ENCODE measurements at regions not wholly inside any gene's neighbourhood (a gene's known extent, or its start where the extent isn't known, plus 50 kb on each side); places are given as distances from the start of the nearest gene placed in this dataset.

DNA sequence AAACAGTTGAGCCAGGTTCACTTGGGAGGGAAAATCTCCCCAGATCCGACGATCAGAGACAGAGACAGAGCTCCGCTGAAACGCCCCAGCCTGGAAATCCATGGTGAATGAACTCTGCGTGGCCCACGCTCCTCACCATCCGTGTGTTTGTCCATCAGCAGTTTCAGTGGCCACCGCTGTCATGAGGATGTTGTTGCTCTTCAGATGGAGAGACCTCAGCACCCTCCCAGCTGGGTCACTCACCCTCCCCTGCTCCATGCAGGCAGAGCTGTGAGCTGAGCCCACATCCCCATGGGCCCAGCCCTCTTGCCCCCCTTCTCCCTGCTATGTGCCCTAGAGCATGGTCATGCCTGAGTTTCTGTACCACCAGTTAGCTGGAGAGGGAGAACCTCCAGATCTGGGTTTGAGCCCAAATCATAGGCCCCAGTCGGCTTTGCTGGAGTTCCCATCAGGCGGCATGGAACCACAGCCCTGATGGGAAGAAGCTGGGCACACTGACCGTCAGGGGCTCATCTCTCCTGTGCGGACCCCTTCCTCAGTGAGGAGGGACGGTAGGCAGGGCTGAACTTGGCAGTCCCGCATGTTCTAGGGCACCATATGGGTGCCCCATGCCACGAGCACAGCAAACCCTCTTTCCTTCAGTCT, 154.4 kb upstream of the COL5A1 start:
- Histone ChIP-seq H3K27ac (ENCODE audit: low read length) (no peak overlapping the region), H3K4me1 (ENCODE audit: low read length) (no peaks in the 10 kb centered on the region), H3K27me3 (ENCODE audit: low read length) (no peaks in the 10 kb centered on the region), H3K36me3 (ENCODE audit: insufficient read depth, low read length) (no peaks in the 10 kb centered on the region), H3K9me2 (replicated peaks; ENCODE audit: insufficient read depth, low read length) (no peaks in the 10 kb centered on the region), H2AFZ (ENCODE audit: low read length) (no peak overlapping the region), H3K4me2 (ENCODE audit: low read depth, low read length, poor library complexity, severe bottlenecking) (no peak overlapping the region), H3K9me3 (ENCODE audit: low read length) (no peaks in the 10 kb centered on the region), H3K9ac (ENCODE audit: low read length) (no peak overlapping the region), H3K4me3 (ENCODE audit: low read length) (no peak overlapping the region), H4K20me1 (ENCODE audit: insufficient read depth, low read depth, low read length) (no peaks in the 10 kb centered on the region), H3K79me2 (ENCODE audit: low read length) (no peaks in the 10 kb centered on the region)
- no peak for DNase-seq

DNA sequence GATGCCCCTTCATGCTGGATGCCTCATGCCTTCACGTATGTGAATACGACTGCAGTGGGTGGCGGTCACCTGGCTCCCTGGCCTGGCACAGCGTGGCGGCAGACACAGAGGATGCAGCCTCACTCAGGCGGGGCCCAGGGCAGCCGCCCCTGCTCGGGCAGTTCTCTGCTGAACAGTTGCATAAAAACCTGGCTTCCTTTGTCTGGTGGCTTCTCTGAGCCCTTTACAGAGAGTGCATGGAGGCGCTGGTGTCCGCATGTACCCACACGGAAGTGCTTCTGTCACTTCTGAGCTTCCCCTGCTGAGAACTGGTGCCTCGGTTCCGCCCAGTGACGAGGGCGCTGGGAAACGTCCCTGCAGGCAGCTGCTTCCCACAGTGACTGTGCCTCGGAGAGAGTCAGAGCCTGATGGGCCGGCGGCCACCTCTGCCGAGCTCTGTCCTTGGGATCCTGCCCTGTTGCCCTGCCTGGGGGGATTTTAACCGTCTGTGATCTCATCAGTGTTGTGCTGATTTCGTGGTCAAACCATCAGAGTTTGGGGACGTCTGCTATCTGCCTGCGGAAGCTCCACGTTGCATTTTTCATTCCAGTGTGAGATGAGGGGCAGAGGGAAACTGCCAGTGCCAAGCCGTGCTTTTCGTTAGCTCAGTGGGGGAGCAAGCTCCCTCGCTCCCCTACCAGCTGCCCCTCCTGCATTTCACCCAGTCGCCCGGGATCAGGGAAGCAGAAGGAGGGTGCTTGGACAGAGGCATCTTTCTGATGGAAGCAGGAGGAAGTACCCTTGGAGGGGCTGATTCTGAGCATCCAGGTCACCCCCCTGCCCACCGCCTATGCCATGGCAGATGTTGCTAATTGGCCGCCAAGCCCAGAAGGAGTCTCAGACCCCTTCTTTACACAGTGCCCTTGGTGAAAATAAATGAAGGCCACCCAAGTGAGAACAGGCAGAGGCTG, 153.0 kb upstream of the COL5A1 start:
- Histone ChIP-seq H3K9me3 (ENCODE audit: low read length) (no peaks in the 10 kb centered on the region), H3K4me3 (ENCODE audit: low read length) (no peak overlapping the region), H3K9me2 (replicated peaks; ENCODE audit: insufficient read depth, low read length) (no peaks in the 10 kb centered on the region), H4K20me1 (ENCODE audit: insufficient read depth, low read depth, low read length) (no peaks in the 10 kb centered on the region), H3K27me3 (ENCODE audit: low read length) (no peaks in the 10 kb centered on the region), H3K4me1 (ENCODE audit: low read length) (no peaks in the 10 kb centered on the region), H2AFZ (ENCODE audit: low read length) (no peak overlapping the region), H3K36me3 (ENCODE audit: insufficient read depth, low read length) (no peaks in the 10 kb centered on the region), H3K4me2 (ENCODE audit: low read depth, low read length, poor library complexity, severe bottlenecking) (no peak overlapping the region), H3K9ac (ENCODE audit: low read length) (no peak overlapping the region), H3K27ac (ENCODE audit: low read length) (no peak overlapping the region), H3K79me2 (ENCODE audit: low read length) (no peaks in the 10 kb centered on the region)
- no peak for DNase-seq

DNA sequence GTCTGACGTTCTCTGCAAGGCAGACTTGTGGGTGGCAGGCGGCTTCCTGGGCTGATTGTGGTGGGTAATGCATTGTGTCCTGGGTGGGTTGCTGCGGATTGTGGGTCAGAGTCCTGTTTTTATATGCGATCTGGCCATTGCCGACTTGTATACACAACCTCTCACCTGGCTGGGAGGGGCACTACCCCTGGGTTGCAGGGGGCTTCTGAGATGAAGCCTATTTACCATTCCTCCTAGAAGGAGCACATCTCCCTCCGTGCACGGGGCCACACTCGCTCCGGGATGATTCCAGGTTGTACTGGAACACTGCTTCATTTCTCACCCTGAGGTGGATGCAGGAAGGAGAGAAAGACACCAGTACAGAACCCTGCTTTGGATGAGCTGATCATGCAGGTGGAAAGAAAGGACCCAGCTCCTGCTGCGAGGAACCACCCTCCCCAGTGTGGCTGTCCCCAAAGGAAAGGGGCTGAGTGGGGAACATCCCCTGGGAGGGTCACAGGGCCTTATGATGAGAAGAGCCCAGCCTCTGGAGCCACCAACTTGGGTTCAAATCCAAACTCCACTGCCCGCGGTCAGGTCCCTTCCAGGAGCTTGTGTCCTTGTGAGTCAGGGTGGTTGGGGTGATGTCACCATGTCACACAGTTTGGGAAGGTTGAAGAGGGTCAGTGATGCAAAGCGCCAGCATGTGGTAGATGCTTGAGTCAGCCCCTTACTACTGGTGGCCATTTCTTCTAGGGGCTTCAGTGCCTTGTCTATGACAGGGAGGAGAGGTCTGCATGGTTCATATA, 151.8 kb upstream of the COL5A1 start:
- no peaks in the 10 kb centered on the region for H3K9me3 ChIP-seq (ENCODE audit: low read length)
- H3K4me1 ChIP-seq (ENCODE audit: low read length): no peaks in the 10 kb centered on the region
- H2AFZ ChIP-seq (ENCODE audit: low read length): no peak overlapping the region
- no peaks in the 10 kb centered on the region for H3K79me2 ChIP-seq (ENCODE audit: low read length)
- no peak for DNase-seq
- H3K4me2 ChIP-seq (ENCODE audit: low read depth, low read length, poor library complexity, severe bottlenecking): no peak overlapping the region
- H3K4me3 ChIP-seq (ENCODE audit: low read length): no peak overlapping the region
- no peaks in the 10 kb centered on the region for H3K36me3 ChIP-seq (ENCODE audit: insufficient read depth, low read length)
- H4K20me1 ChIP-seq (ENCODE audit: insufficient read depth, low read depth, low read length): no peaks in the 10 kb centered on the region
- H3K27ac ChIP-seq (ENCODE audit: low read length): no peak overlapping the region
- H3K27me3 ChIP-seq (ENCODE audit: low read length): no peaks in the 10 kb centered on the region
- no peak overlapping the region for H3K9ac ChIP-seq (ENCODE audit: low read length)
- no peaks in the 10 kb centered on the region for H3K9me2 ChIP-seq (replicated peaks; ENCODE audit: insufficient read depth, low read length)

DNA sequence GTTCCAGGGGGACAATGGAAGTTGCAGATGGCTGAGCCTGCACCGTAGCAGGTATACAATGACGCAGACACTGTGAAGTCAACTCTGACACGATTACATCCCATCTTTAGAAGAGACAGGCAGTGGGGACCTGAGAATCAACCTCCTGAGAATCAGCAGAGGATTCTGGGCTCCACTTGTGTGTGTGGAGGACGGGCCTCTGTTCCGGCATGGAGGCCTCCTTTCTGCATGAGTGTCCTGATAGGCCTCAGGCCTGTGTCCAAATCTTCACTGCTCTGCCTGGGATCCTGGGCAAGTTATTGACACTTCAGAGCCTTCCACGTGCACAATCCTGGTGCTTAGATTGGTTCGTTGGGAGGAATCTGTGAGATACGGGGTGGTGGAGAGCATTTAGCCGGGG, 151.2 kb upstream of the COL5A1 start:
- Histone ChIP-seq H3K4me1 (ENCODE audit: low read length) (no peaks in the 10 kb centered on the region), H3K4me2 (ENCODE audit: low read depth, low read length, poor library complexity, severe bottlenecking) (no peak overlapping the region), H3K9ac (ENCODE audit: low read length) (no peak overlapping the region), H4K20me1 (ENCODE audit: insufficient read depth, low read depth, low read length) (no peaks in the 10 kb centered on the region), H3K4me3 (ENCODE audit: low read length) (no peak overlapping the region), H3K27me3 (ENCODE audit: low read length) (no peaks in the 10 kb centered on the region), H3K36me3 (ENCODE audit: insufficient read depth, low read length) (no peaks in the 10 kb centered on the region), H2AFZ (ENCODE audit: low read length) (no peak overlapping the region), H3K79me2 (ENCODE audit: low read length) (no peaks in the 10 kb centered on the region), H3K9me2 (replicated peaks; ENCODE audit: insufficient read depth, low read length) (no peaks in the 10 kb centered on the region), H3K27ac (ENCODE audit: low read length) (no peak overlapping the region), H3K9me3 (ENCODE audit: low read length) (no peaks in the 10 kb centered on the region)
- DNase-seq: no peak

DNA sequence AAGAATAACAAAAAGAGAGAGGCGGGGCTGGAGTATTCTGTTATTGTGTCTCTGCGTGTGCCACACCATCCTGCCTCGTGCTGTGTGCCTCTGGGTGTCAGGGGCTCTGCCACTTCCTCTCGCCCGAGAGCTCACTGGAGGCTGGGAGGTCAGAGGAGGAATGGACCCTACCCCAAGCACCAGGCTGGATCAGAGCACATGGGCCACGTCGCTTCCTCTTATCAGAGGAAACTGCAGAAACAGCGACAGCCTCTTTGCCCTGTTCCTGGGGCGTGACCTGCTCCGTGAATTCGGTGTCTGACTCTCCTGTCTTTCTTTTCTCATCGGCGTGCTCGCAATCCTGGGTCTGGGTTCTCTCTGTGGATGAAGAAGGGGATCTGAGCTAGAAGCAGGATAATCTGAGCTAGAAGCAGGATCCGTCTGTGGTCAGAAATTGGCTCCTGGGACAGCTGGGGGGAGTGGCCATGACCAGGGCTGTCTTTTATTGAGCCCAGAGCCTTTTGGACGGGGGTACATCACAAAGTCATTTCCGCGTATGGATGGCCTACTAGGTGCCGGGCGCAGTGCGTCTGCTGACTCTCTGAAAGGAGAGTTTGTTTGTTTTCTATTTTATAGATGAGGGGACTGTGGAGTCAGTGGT, 150.3 kb upstream of the COL5A1 start:
- H3K9me3 ChIP-seq (ENCODE audit: low read length): no peaks in the 10 kb centered on the region
- no peaks in the 10 kb centered on the region for H3K9me2 ChIP-seq (replicated peaks; ENCODE audit: insufficient read depth, low read length)
- no peaks in the 10 kb centered on the region for H3K36me3 ChIP-seq (ENCODE audit: insufficient read depth, low read length)
- H3K79me2 ChIP-seq (ENCODE audit: low read length): no peaks in the 10 kb centered on the region
- H3K27ac ChIP-seq (ENCODE audit: low read length): no peak overlapping the region
- H2AFZ ChIP-seq (ENCODE audit: low read length): no peak overlapping the region
- H3K9ac ChIP-seq (ENCODE audit: low read length): no peak overlapping the region
- H4K20me1 ChIP-seq (ENCODE audit: insufficient read depth, low read depth, low read length): no peaks in the 10 kb centered on the region
- H3K4me3 ChIP-seq (ENCODE audit: low read length): no peak overlapping the region
- no peak for DNase-seq
- H3K4me1 ChIP-seq (ENCODE audit: low read length): no peaks in the 10 kb centered on the region
- H3K4me2 ChIP-seq (ENCODE audit: low read depth, low read length, poor library complexity, severe bottlenecking): no peak overlapping the region
- H3K27me3 ChIP-seq (ENCODE audit: low read length): no peaks in the 10 kb centered on the region

DNA sequence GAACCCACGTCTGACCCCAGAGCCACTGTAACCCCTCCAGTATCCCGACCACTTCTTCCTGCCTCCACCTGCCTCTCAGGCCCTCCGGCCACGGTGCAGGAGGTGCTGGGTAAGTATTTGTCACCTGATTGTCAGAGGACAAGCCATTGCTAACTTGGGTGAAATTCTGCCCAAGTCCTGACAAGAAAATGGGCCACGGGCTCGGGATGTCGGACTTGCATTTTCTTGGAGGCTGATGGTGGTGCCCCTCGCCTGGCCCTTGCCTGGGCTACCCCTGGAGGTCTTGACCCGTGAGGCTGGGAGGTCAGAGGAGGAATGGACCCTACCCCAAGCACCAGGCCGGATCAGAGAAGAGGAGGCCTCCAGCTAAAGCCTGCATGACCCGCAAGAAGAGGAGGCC, 149.7 kb upstream of the COL5A1 start:
- no peaks in the 10 kb centered on the region for H3K9me3 ChIP-seq (ENCODE audit: low read length)
- H3K79me2 ChIP-seq (ENCODE audit: low read length): no peaks in the 10 kb centered on the region
- no peak overlapping the region for H3K4me3 ChIP-seq (ENCODE audit: low read length)
- H4K20me1 ChIP-seq (ENCODE audit: insufficient read depth, low read depth, low read length): no peaks in the 10 kb centered on the region
- no peaks in the 10 kb centered on the region for H3K27me3 ChIP-seq (ENCODE audit: low read length)
- no peak overlapping the region for H3K4me2 ChIP-seq (ENCODE audit: low read depth, low read length, poor library complexity, severe bottlenecking)
- no peak overlapping the region for H3K27ac ChIP-seq (ENCODE audit: low read length)
- no peak overlapping the region for H2AFZ ChIP-seq (ENCODE audit: low read length)
- no peaks in the 10 kb centered on the region for H3K36me3 ChIP-seq (ENCODE audit: insufficient read depth, low read length)
- H3K9ac ChIP-seq (ENCODE audit: low read length): no peak overlapping the region
- no peak for DNase-seq
- no peaks in the 10 kb centered on the region for H3K4me1 ChIP-seq (ENCODE audit: low read length)
- H3K9me2 ChIP-seq (replicated peaks; ENCODE audit: insufficient read depth, low read length): no peaks in the 10 kb centered on the region

DNA sequence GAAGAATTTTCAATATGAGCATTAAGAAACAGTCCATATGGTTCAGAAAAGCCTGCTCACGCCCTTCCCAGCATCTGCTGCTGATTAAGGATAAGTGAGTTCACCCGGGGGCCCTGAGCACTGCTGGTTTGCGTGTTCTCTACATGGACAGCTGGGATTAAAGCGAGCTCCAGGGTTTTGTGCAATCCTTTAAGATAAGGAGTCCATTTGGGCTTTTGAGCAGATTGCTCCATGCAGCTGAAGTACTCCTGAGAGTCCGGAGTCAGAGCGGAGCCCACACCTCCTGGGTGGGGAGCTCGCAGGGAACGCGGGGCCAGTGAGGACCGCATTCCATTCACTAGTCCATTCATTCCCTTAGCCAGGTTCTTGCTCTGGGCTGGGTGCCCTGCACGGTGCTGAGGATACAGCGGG, 149.3 kb upstream of the COL5A1 start:
- no peaks in the 10 kb centered on the region for H3K79me2 ChIP-seq (ENCODE audit: low read length)
- H3K9me3 ChIP-seq (ENCODE audit: low read length): no peaks in the 10 kb centered on the region
- no peaks in the 10 kb centered on the region for H3K4me1 ChIP-seq (ENCODE audit: low read length)
- H3K36me3 ChIP-seq (ENCODE audit: insufficient read depth, low read length): no peaks in the 10 kb centered on the region
- no peak overlapping the region for H3K27ac ChIP-seq (ENCODE audit: low read length)
- no peak for DNase-seq
- no peak overlapping the region for H3K4me2 ChIP-seq (ENCODE audit: low read depth, low read length, poor library complexity, severe bottlenecking)
- H3K9me2 ChIP-seq (replicated peaks; ENCODE audit: insufficient read depth, low read length): no peaks in the 10 kb centered on the region
- no peak overlapping the region for H3K9ac ChIP-seq (ENCODE audit: low read length)
- no peak overlapping the region for H2AFZ ChIP-seq (ENCODE audit: low read length)
- H3K4me3 ChIP-seq (ENCODE audit: low read length): no peak overlapping the region
- no peaks in the 10 kb centered on the region for H4K20me1 ChIP-seq (ENCODE audit: insufficient read depth, low read depth, low read length)
- H3K27me3 ChIP-seq (ENCODE audit: low read length): no peaks in the 10 kb centered on the region

All from Karpas-422 (cell line).